ENCODE measurements at regions not wholly inside any gene's neighbourhood (a gene's known extent, or its start where the extent isn't known, plus 50 kb on each side); places are given as distances from the start of the nearest gene placed in this dataset.

GRCh38 chr3:55185380-55185779, 257.5 kb upstream of the LRTM1 start:
- no peak for DNase-seq (ENCODE audit: low read depth in 4 of 4, low spot score in 3 of 4)

- no peak for DNase-seq (ENCODE audit: low read depth in 4 of 4, low spot score in 3 of 4)
Observed at GRCh38 chr3:55183201-55183600, 255.3 kb upstream of the LRTM1 start.

- DNase-seq (ENCODE audit: low read depth in 4 of 4, low spot score in 3 of 4) = no peak
Observed at GRCh38 chr3:55180936-55181535, 253.2 kb upstream of the LRTM1 start.

DNA sequence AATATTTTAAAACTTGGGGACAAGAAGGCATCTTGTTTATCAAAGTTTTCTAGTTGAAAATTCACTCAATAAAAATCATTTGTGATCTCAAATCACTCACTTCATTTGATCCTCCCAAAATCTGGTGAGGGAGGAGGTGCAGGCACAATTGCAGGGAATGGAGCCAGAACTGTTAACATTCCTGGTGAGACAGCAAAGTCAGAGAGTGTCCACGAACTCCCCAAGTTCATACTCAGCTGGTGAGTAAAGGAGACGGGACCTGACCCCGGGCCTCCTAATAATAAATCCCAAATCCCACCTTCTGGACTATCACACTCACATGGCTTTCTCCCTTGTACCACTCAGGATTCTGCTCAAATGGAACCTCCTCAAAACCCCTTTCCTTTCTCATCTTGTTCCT, 252.3 kb upstream of the LRTM1 start:
- DNase-seq (ENCODE audit: low read depth in 4 of 4, low spot score in 3 of 4) = no peak

- DNase-seq (ENCODE audit: low read depth in 4 of 4, low spot score in 3 of 4) = no peak
Observed at GRCh38 chr3:55178336-55178735, 250.5 kb upstream of the LRTM1 start.

DNA sequence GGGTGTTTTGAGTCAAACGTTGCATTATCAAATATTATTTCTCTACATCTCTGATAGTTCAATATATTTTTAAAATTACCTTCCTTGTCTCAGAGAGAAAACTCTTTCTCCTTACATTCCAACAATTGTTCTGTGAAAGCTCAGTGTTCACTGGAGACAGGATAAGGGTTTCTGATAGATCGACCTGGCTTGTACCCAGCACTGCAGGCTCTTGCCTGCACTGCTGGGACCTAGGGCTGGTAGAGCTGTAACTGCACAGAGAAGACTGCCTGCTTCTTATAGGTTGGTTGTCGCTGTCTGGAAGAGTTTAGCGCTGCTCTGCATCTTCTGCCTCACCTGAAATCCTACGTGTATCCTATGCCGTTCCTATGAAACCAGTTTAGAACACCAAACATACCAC, 249.9 kb upstream of the LRTM1 start:
- DNase-seq (ENCODE audit: low read depth in 4 of 4, low spot score in 3 of 4) = no peak

GRCh38 chr3:55175423-55175822, 247.6 kb upstream of the LRTM1 start:
- no peak for DNase-seq (ENCODE audit: low read depth in 4 of 4, low spot score in 3 of 4)

DNA sequence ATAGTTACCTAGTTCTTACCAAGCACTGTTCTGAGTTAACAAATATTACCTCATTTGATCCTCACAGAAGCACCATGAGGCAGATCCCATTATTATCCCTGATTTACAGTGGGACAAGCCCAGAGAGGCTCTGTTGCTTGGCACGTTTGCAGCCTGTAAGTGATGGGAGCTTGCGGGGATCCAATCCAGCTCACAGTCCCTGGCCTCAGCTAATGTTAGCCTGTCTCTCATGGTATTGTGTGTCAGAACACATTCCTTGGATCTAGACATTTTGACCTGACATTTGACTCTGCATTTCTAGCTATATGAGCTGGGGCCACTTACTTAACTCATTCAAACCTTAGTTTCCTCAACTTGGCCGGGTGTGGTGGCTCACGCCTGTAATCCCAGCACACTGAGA, 246.9 kb upstream of the LRTM1 start:
- DNase-seq (ENCODE audit: low read depth in 4 of 4, low spot score in 3 of 4) = no peak

GRCh38 chr3:55173504-55173903, 245.6 kb upstream of the LRTM1 start:
- DNase-seq (ENCODE audit: low read depth in 4 of 4, low spot score in 3 of 4) = no peak

GRCh38 chr3:55172913-55173312, 245.1 kb upstream of the LRTM1 start:
- DNase-seq (ENCODE audit: low read depth in 4 of 4, low spot score in 3 of 4) = no peak

DNA sequence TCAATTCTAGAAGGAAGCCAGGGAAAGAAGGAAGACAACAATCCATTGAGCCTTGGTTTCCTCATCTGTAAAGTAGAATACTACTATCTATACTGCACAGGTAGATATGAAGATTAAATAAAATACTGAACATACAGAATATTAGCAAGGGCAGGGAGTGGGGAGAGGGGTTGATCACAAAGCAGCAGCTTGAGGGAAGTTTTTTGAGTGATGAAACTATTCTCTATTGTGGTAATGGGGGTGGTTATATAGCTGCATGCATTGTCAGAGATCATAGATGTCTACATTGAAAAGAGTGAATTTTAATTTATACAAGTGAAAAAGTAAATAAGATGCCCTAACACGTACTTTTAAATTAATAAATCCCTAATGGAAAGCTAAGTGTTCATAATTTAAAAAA, 242.6 kb upstream of the LRTM1 start:
- no peak for DNase-seq (ENCODE audit: low read depth in 4 of 4, low spot score in 3 of 4)

DNA sequence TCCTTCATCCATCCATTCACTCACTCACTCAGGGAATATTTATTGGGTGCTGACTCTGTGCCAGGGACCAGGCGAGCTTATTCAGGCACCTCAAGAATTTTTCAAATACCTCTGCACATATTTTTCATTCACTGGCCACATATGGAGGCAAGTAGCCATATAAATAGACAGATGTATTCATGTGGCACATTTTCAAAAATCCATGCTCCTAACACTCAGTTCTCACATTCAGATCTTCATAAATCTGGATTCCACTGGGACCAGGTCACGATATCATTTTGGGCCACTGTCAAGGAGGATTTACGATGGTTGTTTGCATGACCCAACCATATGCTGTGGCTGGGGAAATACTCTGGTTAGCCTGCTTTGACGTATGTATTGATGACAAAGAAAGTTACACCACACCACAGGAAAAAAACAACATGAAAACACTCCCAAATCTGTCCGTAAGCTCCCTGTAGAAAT, 241.8 kb upstream of the LRTM1 start:
- DNase-seq (ENCODE audit: low read depth in 4 of 4, low spot score in 3 of 4) = peak in 1 of 4 donors; percentile 14

DNA sequence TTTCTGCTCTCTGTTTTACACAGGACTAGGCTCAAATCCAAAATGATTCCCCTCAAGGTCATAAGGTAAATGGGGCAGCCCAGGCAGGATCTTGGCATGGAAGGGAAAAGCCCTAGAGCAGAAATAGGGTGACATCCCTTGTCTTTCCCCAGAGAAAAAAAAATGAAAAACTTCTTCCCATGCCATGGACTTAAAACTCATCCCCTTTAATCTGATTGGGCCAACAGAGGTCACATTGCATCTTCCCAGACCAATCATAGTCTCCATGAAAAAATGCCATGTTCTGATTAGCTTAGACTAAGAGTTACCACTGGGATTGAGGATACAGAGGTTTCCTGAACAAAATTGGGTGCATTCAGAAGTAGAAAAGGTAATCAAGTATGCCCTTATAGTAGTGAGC, 241.3 kb upstream of the LRTM1 start:
- DNase-seq (ENCODE audit: low read depth in 4 of 4, low spot score in 3 of 4) = no peak

DNA sequence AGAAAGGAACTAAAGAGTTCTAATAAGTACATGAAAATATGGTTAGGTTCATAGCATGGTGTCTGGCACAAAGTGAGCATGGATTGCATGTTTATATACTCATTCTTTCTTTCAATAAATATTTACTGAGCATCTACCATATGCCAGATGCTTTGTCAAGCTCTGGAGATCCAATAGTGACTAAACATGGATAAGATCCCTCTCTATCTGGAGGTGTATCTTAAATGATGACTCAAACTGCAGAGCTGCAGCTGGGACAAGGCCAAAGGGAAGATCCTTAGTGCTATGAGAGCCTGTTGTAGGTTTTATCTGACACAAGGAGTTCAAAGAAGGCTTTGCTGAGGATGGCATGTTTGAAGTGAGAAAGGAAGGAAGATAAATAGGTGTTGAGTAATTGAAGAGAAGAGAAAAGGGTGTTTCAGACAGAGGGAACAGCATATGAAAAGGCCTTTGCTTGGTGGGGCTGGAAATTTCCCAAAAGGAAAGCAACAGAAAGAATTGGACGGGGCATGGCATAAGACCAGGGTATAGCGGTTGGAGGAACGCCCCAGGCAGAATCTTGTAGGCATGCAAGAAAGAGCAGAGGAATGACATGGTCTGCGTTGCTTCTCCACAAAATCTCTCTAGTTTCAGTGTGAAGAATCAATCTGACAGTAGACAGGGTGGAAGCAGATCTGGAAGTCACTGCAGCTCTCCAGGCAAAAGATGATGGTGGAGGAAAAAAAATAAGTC, 239.9 kb upstream of the LRTM1 start:
- DNase-seq (ENCODE audit: low read depth in 4 of 4, low spot score in 3 of 4) = no peak

DNA sequence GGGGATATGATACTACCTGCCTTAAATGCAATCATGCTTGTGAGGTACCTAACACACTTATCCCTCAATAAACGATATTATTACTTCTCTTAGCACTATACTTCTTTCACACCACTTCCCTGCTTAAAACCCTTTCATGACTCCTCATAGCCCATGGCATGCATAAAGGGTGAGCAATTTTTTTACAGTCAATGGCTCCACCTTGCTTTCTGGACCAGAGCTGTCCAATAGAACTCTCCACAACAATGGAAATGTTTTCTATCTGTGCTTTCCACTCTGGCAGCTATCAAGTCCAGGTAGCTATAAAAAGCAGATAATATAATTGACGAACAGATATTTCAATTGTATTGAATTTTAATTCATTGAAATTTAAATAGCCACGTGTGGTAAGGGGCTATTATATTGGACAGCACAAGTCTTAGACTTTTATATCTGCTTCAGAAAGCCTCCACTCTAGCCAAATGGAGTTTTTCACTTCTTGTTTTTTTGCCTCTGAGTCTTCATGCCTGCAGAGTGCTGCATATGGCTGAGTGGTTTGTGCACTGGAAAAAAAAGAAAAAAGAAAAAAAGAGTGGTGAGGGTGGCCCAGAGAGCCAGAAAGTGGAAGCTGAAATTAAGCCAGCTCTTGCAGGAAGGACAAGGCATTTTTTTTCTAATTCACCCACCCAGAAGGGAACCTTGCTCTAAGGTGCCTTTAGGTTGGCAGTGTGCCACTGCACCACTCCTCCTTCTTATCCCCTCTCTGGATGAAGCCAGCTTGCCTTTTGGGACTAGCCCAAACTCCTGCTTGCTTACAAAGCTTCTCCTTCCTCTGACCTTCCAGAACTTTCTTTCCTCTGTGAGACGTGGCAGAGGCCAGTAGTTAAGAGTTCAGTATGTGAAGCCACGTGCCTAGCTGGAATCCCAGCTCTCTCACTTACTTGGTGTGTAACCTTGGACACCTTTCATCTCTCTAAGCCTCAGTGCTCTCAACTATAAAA, 239.0 kb upstream of the LRTM1 start:
- DNase-seq (ENCODE audit: low read depth in 4 of 4, low spot score in 3 of 4) = no peak

GRCh38 chr3:55165704-55166405, 238.0 kb upstream of the LRTM1 start:
- DNase-seq (ENCODE audit: low read depth in 4 of 4, low spot score in 3 of 4) = no peak

GRCh38 chr3:55165278-55165677, 237.4 kb upstream of the LRTM1 start:
- DNase-seq (ENCODE audit: low read depth in 4 of 4, low spot score in 3 of 4) = no peak

GRCh38 chr3:55164876-55165275, 237.0 kb upstream of the LRTM1 start:
- no peak for DNase-seq (ENCODE audit: low read depth in 4 of 4, low spot score in 3 of 4)

GRCh38 chr3:55164191-55164590, 236.3 kb upstream of the LRTM1 start:
- no peak for DNase-seq (ENCODE audit: low read depth in 4 of 4, low spot score in 3 of 4)

- DNase-seq (ENCODE audit: low read depth in 4 of 4, low spot score in 3 of 4) = no peak
Observed at GRCh38 chr3:55163421-55163820, 235.6 kb upstream of the LRTM1 start.
